ENCODE measurements at regions not wholly inside any gene's neighbourhood (a gene's known extent, or its start where the extent isn't known, plus 50 kb on each side); places are given as distances from the start of the nearest gene placed in this dataset.
"Not testable (repeated sequence)": the region's sequence is repeated elsewhere in the genome, so short reads cannot be mapped to it uniquely, and the experiment has no call there.

GRCh38 chr3:18527691-18528090 is 102.6 kb upstream of the SATB1 start:
- DNase-seq: no peak

DNA sequence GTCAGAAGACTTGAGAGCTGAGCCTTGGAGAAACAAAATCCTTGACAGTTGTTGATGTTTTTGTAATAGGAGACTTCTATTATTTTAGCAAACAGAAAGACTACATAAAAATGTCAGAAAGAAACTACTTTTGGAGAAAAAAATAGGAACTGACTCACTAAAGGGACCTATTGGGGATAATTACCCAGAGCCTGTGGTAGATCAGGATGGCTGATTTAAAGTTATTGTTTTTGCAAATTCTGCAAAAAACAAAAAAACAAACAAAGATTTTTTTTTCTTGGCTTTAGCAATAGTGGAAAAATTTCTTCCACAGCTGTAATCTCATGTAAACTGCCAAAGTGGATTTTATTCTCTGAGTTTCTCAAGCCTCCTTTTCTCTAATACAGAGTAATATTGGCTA is 101.5 kb upstream of the SATB1 start:
- no peak for DNase-seq

DNA sequence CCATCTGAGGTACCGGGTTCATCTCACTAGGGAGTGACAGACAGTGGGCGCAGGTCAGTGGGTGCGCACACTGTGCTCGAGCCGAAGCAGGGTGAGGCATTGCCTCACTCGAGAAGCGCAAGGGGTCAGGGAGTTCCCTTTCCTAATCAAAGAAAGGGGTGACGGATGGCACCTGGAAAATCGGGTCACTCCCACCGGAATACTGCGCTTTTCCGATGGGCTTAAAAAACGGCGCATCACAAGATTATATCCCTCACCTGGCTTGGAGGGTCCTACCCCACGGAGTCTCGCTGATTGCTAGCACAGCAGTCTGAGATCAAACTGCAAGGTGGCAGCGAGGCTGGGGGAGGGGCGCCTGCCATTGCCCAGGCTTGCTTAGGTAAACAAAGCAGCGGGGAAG is 91.0 kb upstream of the SATB1 start:
- not testable (repeated sequence) for DNase-seq

GRCh38 chr3:18513091-18513490 is 88.0 kb upstream of the SATB1 start:
- DNase-seq: no peak

DNA sequence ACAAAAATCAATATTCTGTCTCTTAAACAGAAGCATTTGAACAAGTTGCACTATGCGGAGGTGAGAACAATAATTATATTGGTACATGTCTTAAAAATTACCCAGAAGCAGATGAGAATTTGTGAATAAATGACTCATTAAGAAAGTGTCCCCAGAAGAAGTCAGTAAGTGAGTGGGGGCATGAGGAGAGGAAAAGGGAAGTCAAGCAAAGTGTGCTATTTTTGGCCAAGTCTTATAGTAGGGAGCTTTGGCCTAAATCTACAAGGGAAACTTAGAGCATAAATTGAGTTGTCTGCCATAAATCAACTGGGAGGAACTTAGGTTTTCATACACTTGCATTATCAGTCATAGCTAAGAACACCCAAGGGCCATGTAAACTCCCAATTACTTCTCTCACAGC is 86.9 kb upstream of the SATB1 start:
- DNase-seq: no peak

DNA sequence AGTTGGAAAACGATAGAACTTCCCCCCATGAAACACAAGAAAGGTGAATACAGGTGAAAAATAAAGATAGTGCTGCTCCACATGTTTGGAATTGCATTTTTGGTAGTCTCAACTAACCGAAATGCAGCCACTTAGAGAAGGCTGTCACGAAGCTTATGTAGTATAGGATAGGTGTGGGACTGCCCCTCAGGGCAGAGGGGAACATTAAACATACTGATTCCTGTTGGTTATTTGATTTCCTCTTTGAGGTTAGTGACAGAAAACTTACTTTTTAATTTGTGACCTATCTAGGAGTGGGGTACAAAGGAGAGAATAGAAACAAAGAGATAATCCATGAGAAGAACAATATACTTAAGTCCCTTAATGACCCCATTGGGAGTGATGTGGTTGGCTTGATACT is 85.8 kb upstream of the SATB1 start:
- DNase-seq: no peak

DNA sequence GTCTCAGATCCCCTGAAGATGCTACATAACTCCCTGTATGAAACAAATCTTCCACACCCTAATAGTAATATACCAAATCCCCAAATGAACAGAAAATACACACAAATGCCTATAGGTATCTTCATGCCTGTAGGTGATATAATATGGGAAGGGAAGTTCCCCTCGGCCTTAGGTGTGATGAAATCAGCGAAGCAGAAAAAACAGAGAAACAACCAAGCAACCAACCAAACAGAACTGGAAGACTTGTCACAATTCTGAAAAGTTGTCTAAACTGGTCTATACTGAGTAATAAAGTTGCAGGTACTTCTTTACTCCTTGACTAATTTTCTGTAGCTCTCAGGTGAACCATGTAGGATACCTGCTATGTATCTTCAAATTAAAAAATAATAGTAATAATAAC is 82.2 kb upstream of the SATB1 start:
- no peak for DNase-seq

- DNase-seq: no peak
Observed at GRCh38 chr3:18505056-18505455, 79.9 kb upstream of the SATB1 start.

DNA sequence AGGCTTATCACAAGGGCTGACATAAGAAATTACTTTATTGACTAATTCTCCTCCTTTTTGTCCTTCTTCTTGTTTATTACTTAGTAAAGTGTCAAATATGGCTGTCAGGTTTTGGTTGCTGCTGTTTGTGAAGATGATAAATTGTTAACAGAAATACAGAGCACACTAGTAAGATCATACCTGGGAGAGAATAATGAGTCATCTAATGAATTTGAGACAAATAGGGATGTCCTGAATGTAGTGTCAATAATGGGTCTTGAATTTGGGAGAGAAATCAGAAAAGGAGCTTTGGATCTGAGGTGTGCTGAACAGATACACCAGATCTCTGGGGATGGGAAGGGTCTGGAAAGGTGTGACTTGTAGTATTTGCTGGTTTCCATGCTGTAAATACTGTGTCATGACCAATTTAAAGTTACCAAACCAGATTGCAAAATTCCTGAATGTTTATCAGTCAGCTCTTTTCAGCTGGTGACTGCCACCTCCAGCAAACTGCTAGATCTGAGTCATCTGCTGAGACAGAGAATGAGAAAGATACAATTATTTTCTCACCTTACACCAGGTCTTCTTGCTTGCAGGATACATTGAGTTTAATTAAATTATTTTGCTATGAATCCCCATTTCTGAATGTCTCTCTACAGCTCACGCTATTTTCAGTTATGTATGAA is 76.7 kb upstream of the SATB1 start:
- no peak for DNase-seq

DNA sequence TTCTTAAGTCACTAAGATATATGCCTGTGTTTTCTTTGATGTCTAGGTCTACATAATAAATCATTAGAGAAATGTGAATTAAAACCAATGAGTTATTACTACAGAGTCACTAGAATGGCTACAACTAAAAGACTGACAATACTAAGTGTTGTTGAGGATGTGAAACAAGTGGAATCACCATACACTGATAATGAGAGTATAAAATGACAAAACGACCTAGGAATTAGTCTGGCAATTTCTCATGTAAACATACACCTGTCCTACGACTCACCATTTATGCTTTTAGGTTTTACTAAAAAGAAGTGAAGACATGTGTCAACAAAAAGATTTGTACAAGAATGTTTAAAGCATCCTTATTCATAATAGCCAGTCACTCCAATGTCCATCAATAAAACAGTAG is 75.2 kb upstream of the SATB1 start:
- DNase-seq: no peak

- DNase-seq: peak in 1 of 2 experiments; percentile 6
Observed at GRCh38 chr3:18499301-18499700, 74.2 kb upstream of the SATB1 start.

- DNase-seq: no peak
Observed at GRCh38 chr3:18494251-18494650, 69.1 kb upstream of the SATB1 start.

DNA sequence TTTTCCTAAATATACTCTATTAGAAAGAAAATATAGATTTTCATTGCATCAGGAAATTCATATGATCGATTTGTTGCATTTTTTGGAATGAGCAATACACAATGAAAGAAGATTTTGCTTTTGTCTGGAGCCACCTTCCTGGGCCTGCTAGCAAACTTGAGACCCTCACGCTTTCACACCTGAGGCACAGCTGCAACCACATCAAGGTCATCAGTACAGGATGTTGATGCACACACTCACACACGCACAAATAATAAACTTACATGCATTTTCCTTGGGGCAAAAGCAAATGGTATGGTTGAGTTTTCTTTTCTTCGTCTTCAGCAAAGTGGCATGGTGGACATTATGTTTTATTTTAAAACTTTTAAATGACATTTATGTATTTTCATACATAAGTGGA is 64.8 kb upstream of the SATB1 start:
- no peak for DNase-seq

GRCh38 chr3:18483226-18483625 is 58.1 kb upstream of the SATB1 start:
- DNase-seq: no peak

GRCh38 chr3:18481946-18482548 is 56.9 kb upstream of the SATB1 start:
- DNase-seq: no peak

DNA sequence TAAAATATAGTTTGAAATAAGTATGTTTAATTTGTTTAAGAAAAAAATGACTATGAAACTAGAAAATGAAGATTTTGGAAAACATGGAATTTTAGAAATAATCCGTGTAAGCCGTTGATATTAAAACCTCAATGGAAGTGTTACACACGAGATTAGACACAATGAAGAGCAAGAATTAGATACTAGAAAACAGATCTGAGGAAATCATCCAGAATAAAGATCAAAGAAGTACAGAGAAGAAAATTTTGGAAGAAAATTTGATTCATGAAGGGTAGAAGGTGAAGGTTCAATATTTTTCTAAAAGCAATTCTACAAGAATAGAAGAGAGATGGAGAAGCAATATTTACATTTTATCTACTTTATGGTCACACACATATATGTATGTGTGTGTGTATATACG is 52.5 kb upstream of the SATB1 start:
- no peak for DNase-seq

All from activated CD4-positive, alpha-beta T cell treated with anti-CD3 and anti-CD28 coated beads, Interleukin-2, amount 50 U/mL, for 4 hours (primary cell).